ENCODE measurements at regions not wholly inside any gene's neighbourhood (a gene's known extent, or its start where the extent isn't known, plus 50 kb on each side); places are given as distances from the start of the nearest gene placed in this dataset.

- no peaks in the 10 kb centered on the region for H3K9me3 ChIP-seq (ENCODE audit: control insufficient read depth in 3 of 3, low read length in 3 of 3)
- H3K4me1 ChIP-seq (ENCODE audit: control insufficient read depth in 3 of 3, insufficient read depth in 3 of 3, low read length in 3 of 3), result no peaks in the 10 kb centered on the region
- no peaks in the 10 kb centered on the region for H3K36me3 ChIP-seq (ENCODE audit: control insufficient read depth in 3 of 3, insufficient read depth in 3 of 3, low read length in 3 of 3)
- no peak overlapping the region for H3K27ac ChIP-seq (ENCODE audit: low read depth, low read length)
- H3K9ac ChIP-seq (ENCODE audit: low read depth in 1 of 3, low read length in 3 of 3), result no peak overlapping the region
- H3K27me3 ChIP-seq (ENCODE audit: control insufficient read depth in 3 of 3, insufficient read depth in 3 of 3, low read length in 3 of 3), result no peaks in the 10 kb centered on the region
- no peak overlapping the region for H3K4me3 ChIP-seq (ENCODE audit: low read length in 3 of 3)
Measured at GRCh38 chr10:62541811-62542210, 167.6 kb downstream of the ZNF365 start.

GRCh38 chr10:62543571-62544355, 169.6 kb downstream of the ZNF365 start:
- no peaks in the 10 kb centered on the region for H3K9me3 ChIP-seq (ENCODE audit: control insufficient read depth in 3 of 3, low read length in 3 of 3)
- no peak overlapping the region for H3K9ac ChIP-seq (ENCODE audit: low read depth in 1 of 3, low read length in 3 of 3)
- no peak overlapping the region for H3K4me3 ChIP-seq (ENCODE audit: low read length in 3 of 3)
- no peaks in the 10 kb centered on the region for H3K27me3 ChIP-seq (ENCODE audit: control insufficient read depth in 3 of 3, insufficient read depth in 3 of 3, low read length in 3 of 3)
- no peak overlapping the region for H3K27ac ChIP-seq (ENCODE audit: low read depth, low read length)
- no peaks in the 10 kb centered on the region for H3K36me3 ChIP-seq (ENCODE audit: control insufficient read depth in 3 of 3, insufficient read depth in 3 of 3, low read length in 3 of 3)
- H3K4me1 ChIP-seq (ENCODE audit: control insufficient read depth in 3 of 3, insufficient read depth in 3 of 3, low read length in 3 of 3), result no peaks in the 10 kb centered on the region

GRCh38 chr10:62545160-62546066, 171.2 kb downstream of the ZNF365 start:
- Histone ChIP-seq H3K27ac (ENCODE audit: low read depth, low read length) (peak overlapping the region; percentile 26), H3K9me3 (ENCODE audit: control insufficient read depth in 3 of 3, low read length in 3 of 3) (no peaks in the 10 kb centered on the region), H3K36me3 (ENCODE audit: control insufficient read depth in 3 of 3, insufficient read depth in 3 of 3, low read length in 3 of 3) (no peaks in the 10 kb centered on the region), H3K4me1 (ENCODE audit: control insufficient read depth in 3 of 3, insufficient read depth in 3 of 3, low read length in 3 of 3) (no peaks in the 10 kb centered on the region), H3K9ac (ENCODE audit: low read depth in 1 of 3, low read length in 3 of 3) (no peak overlapping the region), H3K27me3 (ENCODE audit: control insufficient read depth in 3 of 3, insufficient read depth in 3 of 3, low read length in 3 of 3) (no peaks in the 10 kb centered on the region), H3K4me3 (ENCODE audit: low read length in 3 of 3) (no peak overlapping the region)

GRCh38 chr10:62548686-62549085, 174.5 kb downstream of the ZNF365 start:
- Histone ChIP-seq H3K9me3 (ENCODE audit: control insufficient read depth in 3 of 3, low read length in 3 of 3) (no peaks in the 10 kb centered on the region), H3K27me3 (ENCODE audit: control insufficient read depth in 3 of 3, insufficient read depth in 3 of 3, low read length in 3 of 3) (no peaks in the 10 kb centered on the region), H3K4me1 (ENCODE audit: control insufficient read depth in 3 of 3, insufficient read depth in 3 of 3, low read length in 3 of 3) (no peaks in the 10 kb centered on the region), H3K36me3 (ENCODE audit: control insufficient read depth in 3 of 3, insufficient read depth in 3 of 3, low read length in 3 of 3) (no peaks in the 10 kb centered on the region), H3K4me3 (ENCODE audit: low read length in 3 of 3) (no peak overlapping the region), H3K9ac (ENCODE audit: low read depth in 1 of 3, low read length in 3 of 3) (no peak overlapping the region), H3K27ac (ENCODE audit: low read depth, low read length) (no peak overlapping the region)

- no peak overlapping the region for H3K27ac ChIP-seq (ENCODE audit: low read depth, low read length)
- H3K4me1 ChIP-seq (ENCODE audit: control insufficient read depth in 3 of 3, insufficient read depth in 3 of 3, low read length in 3 of 3), result no peaks in the 10 kb centered on the region
- H3K36me3 ChIP-seq (ENCODE audit: control insufficient read depth in 3 of 3, insufficient read depth in 3 of 3, low read length in 3 of 3), result no peaks in the 10 kb centered on the region
- no peaks in the 10 kb centered on the region for H3K9me3 ChIP-seq (ENCODE audit: control insufficient read depth in 3 of 3, low read length in 3 of 3)
- H3K4me3 ChIP-seq (ENCODE audit: low read length in 3 of 3), result no peak overlapping the region
- H3K9ac ChIP-seq (ENCODE audit: low read depth in 1 of 3, low read length in 3 of 3), result no peak overlapping the region
- H3K27me3 ChIP-seq (ENCODE audit: control insufficient read depth in 3 of 3, insufficient read depth in 3 of 3, low read length in 3 of 3), result no peaks in the 10 kb centered on the region
Measured at GRCh38 chr10:62550173-62550572, 176.0 kb downstream of the ZNF365 start.

- no peaks in the 10 kb centered on the region for H3K36me3 ChIP-seq (ENCODE audit: control insufficient read depth in 3 of 3, insufficient read depth in 3 of 3, low read length in 3 of 3)
- H3K4me1 ChIP-seq (ENCODE audit: control insufficient read depth in 3 of 3, insufficient read depth in 3 of 3, low read length in 3 of 3), result no peaks in the 10 kb centered on the region
- H3K27ac ChIP-seq (ENCODE audit: low read depth, low read length), result no peak overlapping the region
- no peak overlapping the region for H3K4me3 ChIP-seq (ENCODE audit: low read length in 3 of 3)
- H3K9me3 ChIP-seq (ENCODE audit: control insufficient read depth in 3 of 3, low read length in 3 of 3), result no peaks in the 10 kb centered on the region
- H3K9ac ChIP-seq (ENCODE audit: low read depth in 1 of 3, low read length in 3 of 3), result no peak overlapping the region
- H3K27me3 ChIP-seq (ENCODE audit: control insufficient read depth in 3 of 3, insufficient read depth in 3 of 3, low read length in 3 of 3), result no peaks in the 10 kb centered on the region
Measured at GRCh38 chr10:62554632-62555199, 180.5 kb downstream of the ZNF365 start.

GRCh38 chr10:62559481-62560200, 185.5 kb downstream of the ZNF365 start:
- H3K4me1 ChIP-seq (ENCODE audit: control insufficient read depth in 3 of 3, insufficient read depth in 3 of 3, low read length in 3 of 3), result peaks cover 3 to 8% (median 5%) of the 10 kb centered on the region in 3 donors
- no peak overlapping the region for H3K9ac ChIP-seq (ENCODE audit: low read depth in 1 of 3, low read length in 3 of 3)
- H3K36me3 ChIP-seq (ENCODE audit: control insufficient read depth in 3 of 3, insufficient read depth in 3 of 3, low read length in 3 of 3), result no peaks in the 10 kb centered on the region
- H3K4me3 ChIP-seq (ENCODE audit: low read length in 3 of 3), result no peak overlapping the region
- peak overlapping the region; percentile 71 for H3K27ac ChIP-seq (ENCODE audit: low read depth, low read length)
- no peaks in the 10 kb centered on the region for H3K27me3 ChIP-seq (ENCODE audit: control insufficient read depth in 3 of 3, insufficient read depth in 3 of 3, low read length in 3 of 3)
- H3K9me3 ChIP-seq (ENCODE audit: control insufficient read depth in 3 of 3, low read length in 3 of 3), result no peaks in the 10 kb centered on the region

GRCh38 chr10:62560201-62560819, 186.1 kb downstream of the ZNF365 start:
- Histone ChIP-seq H3K9me3 (ENCODE audit: control insufficient read depth in 3 of 3, low read length in 3 of 3) (no peaks in the 10 kb centered on the region), H3K27me3 (ENCODE audit: control insufficient read depth in 3 of 3, insufficient read depth in 3 of 3, low read length in 3 of 3) (no peaks in the 10 kb centered on the region), H3K36me3 (ENCODE audit: control insufficient read depth in 3 of 3, insufficient read depth in 3 of 3, low read length in 3 of 3) (no peaks in the 10 kb centered on the region), H3K9ac (ENCODE audit: low read depth in 1 of 3, low read length in 3 of 3) (no peak overlapping the region), H3K4me1 (ENCODE audit: control insufficient read depth in 3 of 3, insufficient read depth in 3 of 3, low read length in 3 of 3) (peaks cover 3 to 8% (median 5%) of the 10 kb centered on the region in 3 donors), H3K4me3 (ENCODE audit: low read length in 3 of 3) (no peak overlapping the region), H3K27ac (ENCODE audit: low read depth, low read length) (peak overlapping the region; percentile 71)

GRCh38 chr10:62561151-62561550, 187.0 kb downstream of the ZNF365 start:
- Histone ChIP-seq H3K9ac (ENCODE audit: low read depth in 1 of 3, low read length in 3 of 3) (no peak overlapping the region), H3K27ac (ENCODE audit: low read depth, low read length) (peak overlapping the region; percentile 37), H3K36me3 (ENCODE audit: control insufficient read depth in 3 of 3, insufficient read depth in 3 of 3, low read length in 3 of 3) (no peaks in the 10 kb centered on the region), H3K4me1 (ENCODE audit: control insufficient read depth in 3 of 3, insufficient read depth in 3 of 3, low read length in 3 of 3) (peaks cover 3 to 8% (median 5%) of the 10 kb centered on the region in 3 donors), H3K27me3 (ENCODE audit: control insufficient read depth in 3 of 3, insufficient read depth in 3 of 3, low read length in 3 of 3) (no peaks in the 10 kb centered on the region), H3K9me3 (ENCODE audit: control insufficient read depth in 3 of 3, low read length in 3 of 3) (no peaks in the 10 kb centered on the region), H3K4me3 (ENCODE audit: low read length in 3 of 3) (no peak overlapping the region)

Measured in skeletal muscle tissue (tissue), 3 donors.